HCT116 (cell line): ENCODE measurements at regions not wholly inside any gene's neighbourhood (a gene's known extent, or its start where the extent isn't known, plus 50 kb on each side); places are given as distances from the start of the nearest gene placed in this dataset.
A peak's percentile ranks its signal among the peaks of the same experiment; 100 is the strongest.

Experiments used
- ATAC-seq: fragments of 200-7000 bp; cut with Tn5 transposase; 2 replicates; pipeline ENCODE4 v1.9.1; 2020; ENCODE audit warnings: mild to moderate bottlenecking, moderate library complexity
- BruUV-seq: library from RNA; stranded (reverse); fragments of 400-500 nt; replicated peaks from 2 replicates; lab custom pipeline; 2021; lab: Mats Ljungman, UMichigan
- CTCF ChIA-PET: fragments of 300-600 bp; sonication (Branson Sonifier 250); formaldehyde crosslinking; loops from one replicate; lab custom pipeline; 2021; ENCODE audit warnings: antibody characterized with exemption; lab: Charles Lee
- POLR2A ChIA-PET: fragments of 300-600, 350-600 bp; sonication (Branson Sonifier 250); formaldehyde crosslinking; loops from one replicate; lab custom pipeline; 2021; ENCODE audit warnings: antibody characterized with exemption; lab: Charles Lee
- RAD21 ChIA-PET, 2 experiments: fragments of 300-600 bp; sonication (Branson Sonifier 250); formaldehyde crosslinking; loops; one replicate each; lab custom pipeline; 2023; ENCODE audit warnings: low total read pairs in 2 of 2; ENCODE audit not compliant: uncharacterized antibody in 2 of 2, unreplicated experiment in 2 of 2, low non-redundant PET in 1 of 2; lab: Charles Lee
- DNase-seq: peaks from one replicate; pipeline ENCODE4 v3.0.0-alpha.2; 2010; ENCODE audit warnings: low read depth, low spot score
- H2AFZ ChIP-seq: fragments of 200-600 bp; shearing (Covaris generic), sonication (generic); 2 replicates; pipeline ENCODE4 v1.6.1; 2017; ENCODE audit warnings: low read depth, mixed run types, mixed read lengths, antibody characterized with exemption, low read length; ENCODE audit not compliant: poor library complexity, severe bottlenecking
- H3K27ac ChIP-seq: 2 replicates; pipeline ENCODE4 v1.5.1; 2012; ENCODE audit warnings: low read depth, low read length
- H3K27me3 ChIP-seq: fragments of 200-600 bp; sonication (generic); 2 replicates; pipeline ENCODE4 v1.6.1; 2016; ENCODE audit warnings: mixed run types, low read length, mixed read lengths; ENCODE audit not compliant: insufficient read depth
- H3K36me3 ChIP-seq, 2 experiments: fragments of 200-500 bp in 1 of 2; fragments of 200-600 bp in 1 of 2; sonication (Bioruptor generic) in 1 of 2; sonication (generic) in 1 of 2; 2 replicates each; pipeline versions ENCODE4 v1.5.1 to v1.6.1; 2014 to 2016; ENCODE audit warnings: low read length in 2 of 2, inconsistent platforms in 1 of 2, mixed read lengths in 1 of 2, mixed run types in 1 of 2; ENCODE audit not compliant: insufficient read depth in 2 of 2, control insufficient read depth in 1 of 2
- H3K4me1 ChIP-seq, 2 experiments: fragments of 200-600 bp in 1 of 2; sonication (generic) in 1 of 2; 2 replicates each; pipeline versions ENCODE4 v1.5.1 to v1.6.1; 2012 to 2017; ENCODE audit warnings: low read length in 2 of 2, inconsistent platforms in 1 of 2, mild to moderate bottlenecking in 1 of 2, mixed read lengths in 1 of 2, mixed run types in 1 of 2, moderate library complexity in 1 of 2; ENCODE audit not compliant: insufficient read depth in 2 of 2, control insufficient read depth in 1 of 2
- H3K4me2 ChIP-seq: fragments of 200-600 bp; sonication (generic); 2 replicates; pipeline ENCODE4 v1.6.1; 2017; ENCODE audit warnings: mixed run types, low read length, mixed read lengths
- H3K4me3 ChIP-seq, 2 experiments: fragments of 200-600 bp in 1 of 2; sonication (generic) in 1 of 2; replicated peaks in 1 of 2; 2 replicates each; pipeline ENCODE4 v1.5.1; 2011 to 2016; ENCODE audit warnings: low read length in 2 of 2, control low read depth in 1 of 2, low read depth in 1 of 2, mild to moderate bottlenecking in 1 of 2, mixed read lengths in 1 of 2, mixed run types in 1 of 2
- H3K79me2 ChIP-seq: fragments of 200-600 bp; sonication (generic); 2 replicates; pipeline ENCODE4 v1.6.1; 2017; ENCODE audit warnings: mild to moderate bottlenecking, mixed run types, low read length, moderate library complexity, mixed read lengths; ENCODE audit not compliant: insufficient read depth
- H3K9ac ChIP-seq: fragments of 200-600 bp; sonication (generic); 2 replicates; pipeline ENCODE4 v1.6.1; 2016; ENCODE audit warnings: low read length, mixed read lengths
- H3K9me2 ChIP-seq: fragments of 200-600 bp; sonication (generic), shearing (Covaris generic); 2 replicates; pipeline ENCODE4 v1.6.1; 2017; ENCODE audit warnings: mixed run types, mild to moderate bottlenecking, moderate library complexity; ENCODE audit not compliant: insufficient read depth
- H3K9me3 ChIP-seq, 2 experiments: fragments of 200-500 bp in 1 of 2; fragments of 200-600 bp in 1 of 2; sonication (Bioruptor generic) in 1 of 2; sonication (generic) in 1 of 2; 2 replicates each; pipeline ENCODE4 v1.6.1; 2014 to 2017; ENCODE audit warnings: low read length in 2 of 2, mixed read lengths in 2 of 2, inconsistent platforms in 1 of 2, low read depth in 1 of 2, mild to moderate bottlenecking in 1 of 2, mixed run types in 1 of 2, moderate library complexity in 1 of 2; ENCODE audit not compliant: control insufficient read depth in 1 of 2, insufficient read depth in 1 of 2
- H4K20me1 ChIP-seq: fragments of 200-600 bp; sonication (generic), shearing (Covaris generic); 2 replicates; pipeline ENCODE4 v1.6.1; 2017; ENCODE audit warnings: mixed run types, mild to moderate bottlenecking, moderate library complexity; ENCODE audit not compliant: insufficient read depth
- CTCF ChIP-seq, 3 experiments: fragments of 200-600 bp in 1 of 3; sonication (generic) in 1 of 3; IDR thresholded peaks in 2 of 3; conservative IDR thresholded peaks in 1 of 3; 2 replicates each; pipeline ENCODE4 v1.5.1; 2012 to 2017; ENCODE audit warnings: low read depth in 2 of 3, low read length in 2 of 3, antibody characterized with exemption in 1 of 3, borderline replicate concordance in 1 of 3, control low read depth in 1 of 3, mild to moderate bottlenecking in 1 of 3, mixed read lengths in 1 of 3, mixed run types in 1 of 3, moderate library complexity in 1 of 3; ENCODE audit not compliant: insufficient read depth in 1 of 3
- EGR1 ChIP-seq: IDR thresholded peaks from 2 replicates; pipeline ENCODE4 v1.6.1; 2012; ENCODE audit warnings: low read depth
- ELF1 ChIP-seq: IDR thresholded peaks from 2 replicates; pipeline ENCODE4 v1.6.1; 2012; ENCODE audit warnings: low read depth, borderline replicate concordance
- EZH2 ChIP-seq: fragments of 200-600 bp; sonication (generic); IDR thresholded peaks from 2 replicates; pipeline ENCODE4 v1.6.1; 2017; ENCODE audit warnings: antibody characterized with exemption, mixed run types
- EZH2phosphoT487 ChIP-seq: fragments of 200-600 bp; IDR thresholded peaks from 2 replicates; pipeline ENCODE4 v1.6.1; 2018; ENCODE audit warnings: antibody characterized with exemption, borderline replicate concordance
- FOSL1 ChIP-seq: IDR thresholded peaks from 2 replicates; pipeline ENCODE4 v1.6.1; 2012; ENCODE audit warnings: low read depth
- JUND ChIP-seq: IDR thresholded peaks from 2 replicates; pipeline ENCODE4 v1.6.1; 2012
- POLR2A ChIP-seq: IDR thresholded peaks from 2 replicates; pipeline ENCODE4 v1.7.0; 2011; ENCODE audit warnings: borderline replicate concordance; ENCODE audit not compliant: insufficient read depth, insufficient read length; ENCODE audit errors: extremely low read depth
- POLR2AphosphoS5 ChIP-seq: IDR thresholded peaks from 2 replicates; pipeline ENCODE4 v1.6.1; 2011; ENCODE audit warnings: mild to moderate bottlenecking, low read depth, low read length, moderate library complexity
- REST ChIP-seq: IDR thresholded peaks from 2 replicates; pipeline ENCODE4 v1.6.1; 2012; ENCODE audit warnings: low read depth
- YY1 ChIP-seq: IDR thresholded peaks from 2 replicates; pipeline ENCODE4 v1.6.1; 2011; ENCODE audit warnings: low read length, low read depth, moderate library complexity, mild to moderate bottlenecking; ENCODE audit not compliant: insufficient replicate concordance; ENCODE audit errors: extremely low read depth
- ZNF274 ChIP-seq: fragments of 200-500 bp; sonication (Bioruptor generic); IDR thresholded peaks from 2 replicates; pipeline ENCODE4 v1.6.1; 2014; ENCODE audit warnings: mild to moderate bottlenecking, low read depth, low read length, inconsistent platforms
- intact Hi-C: fragments of 100-400 bp; cut with micrococcal nuclease; formaldehyde crosslinking; loops from 2 replicates; pipeline ENCODE4 v1.10.0; 2022

- H3K36me3 ChIP-seq = no peaks in the 10 kb centered on the region
- H2AFZ ChIP-seq = peak overlapping the region; percentile 2
- intact Hi-C loops = no loop called here
- H3K9ac ChIP-seq = no peak overlapping the region
- ATAC-seq = no peak
- no peaks in the 10 kb centered on the region for H3K9me2 ChIP-seq
- no peak for TF ChIP-seq ZNF274
- TF ChIP-seq POLR2A = no peak
- TF ChIP-seq CTCF (IDR thresholded peaks at IDR 0.05 in 2 of 3, conservative IDR thresholded peaks at IDR 0.05 in 1 of 3; ENCODE audit: borderline replicate concordance in 1 of 3, insufficient read depth in 1 of 3, low read depth in 2 of 3, low read length in 2 of 3) = no peak
- TF ChIP-seq EGR1 = no peak
- TF ChIP-seq ELF1 = no peak
- no peak overlapping the region for H3K27ac ChIP-seq
- POLR2A ChIA-PET = no interaction called here
- H3K79me2 ChIP-seq = no peaks in the 10 kb centered on the region
- CTCF ChIA-PET = interaction anchor here (2.1 kb wide), 1 partner anchor 13 kb away, joined by 14 read pairs; no protein-coding TSS in a partner anchor
- DNase-seq = no peak
- BruUV-seq = no TSS peak
- RAD21 ChIA-PET = no interaction called here
- H3K27me3 ChIP-seq = no peaks in the 10 kb centered on the region
- H3K9me3 ChIP-seq = no peaks in the 10 kb centered on the region
- H3K4me2 ChIP-seq = peak overlapping the region; percentile 3; the same call in 1 of the 2 replicates
- peaks cover 0 to 5% of the 10 kb centered on the region in 2 experiments; a peak in 1 of 4 replicates for H3K4me1 ChIP-seq
- no peak overlapping the region for H3K4me3 ChIP-seq
- H4K20me1 ChIP-seq = no peaks in the 10 kb centered on the region
Measured at GRCh38 chr4:185082561-185082960, 60.5 kb upstream of the SLC25A4 start.

DNA sequence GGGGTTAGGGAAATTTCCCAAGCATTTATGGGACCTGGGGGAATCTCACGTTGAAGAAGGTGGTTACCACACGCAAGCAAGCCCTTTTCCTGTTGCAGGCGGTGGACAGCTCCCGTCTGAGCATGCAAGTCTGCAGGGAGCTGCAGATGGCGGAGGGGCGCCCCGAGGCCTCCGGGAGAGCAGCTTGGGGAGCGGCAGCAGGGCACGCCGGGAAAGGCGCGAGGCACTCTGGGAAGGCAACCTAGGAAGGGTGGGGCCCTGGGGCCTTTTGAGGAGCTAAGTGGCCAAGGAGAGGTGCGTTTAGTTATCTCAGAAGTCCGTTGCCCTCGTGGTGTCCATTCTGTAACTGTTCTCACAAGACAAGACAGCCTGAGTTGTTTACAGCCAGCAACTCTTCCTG is 57.0 kb upstream of the SLC25A4 start:
- no peaks in the 10 kb centered on the region for H3K9me2 ChIP-seq
- H3K9ac ChIP-seq = no peak overlapping the region
- POLR2A ChIA-PET = no interaction called here
- no peaks in the 10 kb centered on the region for H3K9me3 ChIP-seq
- RAD21 ChIA-PET = no interaction called here
- no peaks in the 10 kb centered on the region for H3K79me2 ChIP-seq
- CTCF ChIA-PET = interaction anchor here (3.6 kb wide), 1 partner anchor 10 kb away, joined by 16 read pairs; no protein-coding TSS in a partner anchor
- intact Hi-C loops = no loop called here
- no TSS peak for BruUV-seq
- H3K4me2 ChIP-seq = no peak overlapping the region
- ATAC-seq = no peak
- no peak overlapping the region for H2AFZ ChIP-seq
- H4K20me1 ChIP-seq = no peaks in the 10 kb centered on the region
- DNase-seq = no peak
- H3K36me3 ChIP-seq = no peaks in the 10 kb centered on the region
- peaks cover 0 to 5% of the 10 kb centered on the region in 2 experiments; a peak in 1 of 4 replicates for H3K4me1 ChIP-seq
- H3K4me3 ChIP-seq = no peak overlapping the region
- H3K27me3 ChIP-seq = no peaks in the 10 kb centered on the region
- H3K27ac ChIP-seq = no peak overlapping the region
- TF ChIP-seq YY1 (no peak), POLR2AphosphoS5 (no peak), ELF1 (no peak), EZH2 (no peak), FOSL1 (no peak), EZH2phosphoT487 (no peak), JUND (no peak), EGR1 (no peak), POLR2A (no peak), REST (no peak)
